ENCODE measurements at regions not wholly inside any gene's neighbourhood (a gene's known extent, or its start where the extent isn't known, plus 50 kb on each side); places are given as distances from the start of the nearest gene placed in this dataset.

DNA sequence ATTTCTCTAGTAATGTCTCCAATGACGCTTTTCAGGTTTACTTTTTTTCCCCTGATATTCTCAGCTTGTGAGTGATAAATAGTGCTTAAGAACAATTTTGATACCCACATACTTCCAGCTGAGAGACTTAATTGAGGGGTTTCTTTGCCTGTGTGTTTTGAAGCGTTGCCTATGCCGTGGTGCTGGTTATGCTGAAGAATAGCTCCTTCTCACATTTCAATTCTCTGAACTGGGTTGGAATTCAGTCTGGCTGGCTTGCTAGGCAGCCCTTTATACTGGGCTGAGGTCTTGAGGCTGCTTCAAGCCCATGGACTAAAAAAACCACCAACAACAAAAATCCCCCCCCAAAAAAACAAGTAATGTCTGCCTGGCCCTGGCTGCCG, 87.4 kb downstream of the CHST2 start:
- no peak for FAIRE-seq
- DNase-seq (ENCODE audit: insufficient read length, low spot score) = no peak

- FAIRE-seq (peak; percentile 97), DNase-seq (ENCODE audit: insufficient read length, low spot score) (peak; percentile 8)
Observed at GRCh38 chr3:143207338-143207961, 87.9 kb downstream of the CHST2 start.

DNA sequence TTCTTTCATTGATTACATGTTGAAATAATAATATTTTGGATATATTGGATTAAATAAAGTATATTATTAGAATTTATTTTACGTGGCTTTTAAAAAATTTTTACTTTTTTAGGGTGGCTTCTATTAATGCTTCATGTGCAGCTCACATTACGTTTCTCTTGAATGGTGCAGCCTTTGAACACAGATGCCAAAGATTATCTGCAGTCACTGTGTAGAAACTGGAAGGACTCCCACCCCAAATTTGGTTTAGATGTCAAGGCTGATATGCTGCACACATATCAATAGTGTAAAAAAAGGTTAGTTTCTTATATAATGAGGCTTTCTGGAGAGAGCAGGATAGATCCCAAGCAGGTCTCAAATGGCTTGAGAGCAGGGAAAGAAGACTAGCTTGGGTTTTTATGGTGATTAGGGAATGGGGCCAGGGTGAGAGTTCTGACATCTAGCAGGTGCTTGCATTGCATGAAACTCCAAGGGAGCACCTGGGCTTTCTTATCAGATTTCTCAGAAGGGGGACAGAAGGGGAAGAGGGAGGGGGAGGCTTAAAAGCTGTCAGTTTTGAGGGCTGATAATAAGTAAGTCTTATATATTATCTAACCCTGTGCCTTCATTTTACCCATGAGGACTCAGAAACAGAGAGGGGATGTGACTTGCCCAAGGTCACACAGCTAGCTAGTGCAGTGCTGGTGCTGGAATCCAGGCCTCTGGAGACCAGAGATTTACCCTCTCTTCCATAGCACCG, 89.6 kb downstream of the CHST2 start:
- FAIRE-seq = no peak
- no peak for DNase-seq (ENCODE audit: insufficient read length, low spot score)

DNA sequence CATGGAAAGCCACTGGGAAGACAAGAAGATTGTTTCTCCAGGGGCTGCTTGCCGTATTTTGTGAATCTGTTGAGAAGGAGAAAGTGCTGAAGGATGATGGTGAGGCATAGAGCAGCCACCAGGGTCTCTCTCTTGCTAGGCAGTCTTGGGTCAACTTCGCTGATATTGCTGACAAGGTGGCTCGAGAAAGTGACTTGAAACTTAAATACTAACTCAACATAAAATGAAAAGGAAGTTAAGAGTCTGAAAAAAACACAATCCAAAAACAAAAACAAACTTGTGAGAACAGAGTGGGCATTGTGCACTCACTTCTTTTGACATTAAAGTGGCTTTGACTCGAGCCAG, 90.1 kb downstream of the CHST2 start:
- DNase-seq (ENCODE audit: insufficient read length, low spot score) (no peak), FAIRE-seq (peak; percentile 52)

DNA sequence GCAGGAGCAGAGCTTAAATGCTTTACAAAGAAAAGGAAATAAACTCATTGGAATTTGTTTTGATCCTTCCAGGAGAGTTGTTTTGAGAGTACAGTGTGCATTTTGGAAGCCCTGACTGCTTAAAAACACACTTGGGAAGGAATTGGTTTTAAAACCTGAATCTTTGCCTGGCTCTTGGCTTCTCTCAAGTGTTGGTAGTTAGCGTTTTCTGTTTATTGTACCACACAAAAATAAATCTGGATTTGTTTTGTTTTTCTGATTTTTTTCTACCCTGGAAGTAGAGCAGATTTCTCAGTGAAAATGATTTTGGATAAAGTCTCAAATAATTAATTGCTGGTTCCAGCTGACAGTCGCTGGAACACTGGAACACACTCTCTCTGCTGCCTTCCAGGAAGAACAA, 90.6 kb downstream of the CHST2 start:
- no peak for FAIRE-seq
- DNase-seq (ENCODE audit: insufficient read length, low spot score) = no peak

- FAIRE-seq (no peak), DNase-seq (ENCODE audit: insufficient read length, low spot score) (no peak)
Observed at GRCh38 chr3:143215059-143215458, 95.5 kb downstream of the CHST2 start.
